ENCODE measurements at regions not wholly inside any gene's neighbourhood (a gene's known extent, or its start where the extent isn't known, plus 50 kb on each side); places are given as distances from the start of the nearest gene placed in this dataset.

- no peak for DNase-seq (ENCODE audit: low read depth, low spot score)
- Histone ChIP-seq H3K27ac (ENCODE audit: low read length) (no peak overlapping the region), H3K4me3 (ENCODE audit: low read depth in 2 of 2, low read length in 2 of 2) (no peak overlapping the region), H3K36me3 (ENCODE audit: control insufficient read depth, insufficient read depth, low read length) (no peaks in the 10 kb centered on the region), H3K4me1 (ENCODE audit: control insufficient read depth, insufficient read depth, low read length) (no peaks in the 10 kb centered on the region), H3K27me3 (ENCODE audit: control insufficient read depth, insufficient read depth, low read length) (no peaks in the 10 kb centered on the region), H3K9me3 (ENCODE audit: control insufficient read depth, insufficient read depth, low read depth, low read length) (no peaks in the 10 kb centered on the region)
- in situ Hi-C loops (cut with HindIII; ENCODE audit: low pct_unique_long_range_greater_than_20kb, low sequenced_read_pairs) (no loop called here), intact Hi-C loops (cut with micrococcal nuclease; ENCODE audit: unreplicated experiment) (no loop called here)
- TF ChIP-seq POLR2AphosphoS5 (IDR thresholded peaks at IDR 0.05; ENCODE audit: low read depth, low read length) (no peak), TCF7L2 (IDR thresholded peaks at IDR 0.05; ENCODE audit: low read depth, low read length) (no peak), REST (IDR thresholded peaks at IDR 0.05; ENCODE audit: insufficient read depth in 1 of 2, low read depth in 2 of 2, low read length in 1 of 2) (no peak), CTCF (IDR thresholded peaks at IDR 0.05) (no peak), SIN3A (IDR thresholded peaks at IDR 0.05; ENCODE audit: borderline replicate concordance, insufficient read depth, low read depth, low read length) (no peak)
- POLR2A ChIA-PET: no interaction called here
- ATAC-seq: no peak
- no TSS peak for BruUV-seq (replicated peaks)
- CTCF ChIA-PET: no interaction called here
These were observed 74.2 kb upstream of the GLI3 start for GRCh38 chr7:42311195-42311594.

GRCh38 chr7:42292991-42293521, 56.0 kb upstream of the GLI3 start:
- DNase-seq (ENCODE audit: low read depth, low spot score) (no peak), ATAC-seq (no peak)
- ChIA-PET CTCF (no interaction called here), POLR2A (no interaction called here)
- in situ Hi-C loops (cut with HindIII; ENCODE audit: low pct_unique_long_range_greater_than_20kb, low sequenced_read_pairs) (no loop called here), intact Hi-C loops (cut with micrococcal nuclease; ENCODE audit: unreplicated experiment) (no loop called here)
- Histone ChIP-seq H3K36me3 (ENCODE audit: control insufficient read depth, insufficient read depth, low read length) (no peaks in the 10 kb centered on the region), H3K27ac (ENCODE audit: low read length) (no peak overlapping the region), H3K4me3 (ENCODE audit: low read depth in 2 of 2, low read length in 2 of 2) (no peak overlapping the region), H3K4me1 (ENCODE audit: control insufficient read depth, insufficient read depth, low read length) (no peaks in the 10 kb centered on the region), H3K27me3 (ENCODE audit: control insufficient read depth, insufficient read depth, low read length) (no peaks in the 10 kb centered on the region), H3K9me3 (ENCODE audit: control insufficient read depth, insufficient read depth, low read depth, low read length) (no peaks in the 10 kb centered on the region)
- BruUV-seq (replicated peaks): no TSS peak
- TF ChIP-seq SIN3A (IDR thresholded peaks at IDR 0.05; ENCODE audit: borderline replicate concordance, insufficient read depth, low read depth, low read length) (no peak), CTCF (IDR thresholded peaks at IDR 0.05) (no peak), REST (IDR thresholded peaks at IDR 0.05; ENCODE audit: insufficient read depth in 1 of 2, low read depth in 2 of 2, low read length in 1 of 2) (no peak), POLR2AphosphoS5 (IDR thresholded peaks at IDR 0.05; ENCODE audit: low read depth, low read length) (no peak), TCF7L2 (IDR thresholded peaks at IDR 0.05; ENCODE audit: low read depth, low read length) (no peak)
